OCI-LY7 (cell line): ENCODE measurements at regions not wholly inside any gene's neighbourhood (a gene's known extent, or its start where the extent isn't known, plus 50 kb on each side); places are given as distances from the start of the nearest gene placed in this dataset.

Source experiments
- EZH2phosphoT487 ChIP-seq: fragments of 200-600 bp; sonication (generic); IDR thresholded peaks from 2 replicates; pipeline ENCODE4 v1.6.1; 2018; ENCODE audit warnings: low read depth, borderline replicate concordance, mild to moderate bottlenecking, mixed run types, antibody characterized with exemption, low read length, moderate library complexity, mixed read lengths
- TF ChIP-seq, protein P1 (sequence below): fragments of 200-600 bp; sonication (generic); conservative IDR thresholded peaks from 2 replicates; pipeline ENCODE4 v1.5.1; 2014; ENCODE audit warnings: mild to moderate bottlenecking, antibody characterized with exemption, low read length, moderate library complexity, mixed read lengths

GRCh38 chr13:34419755-34420154 lies 522.3 kb upstream of the NBEA start:
- TF ChIP-seq, protein P1, sequence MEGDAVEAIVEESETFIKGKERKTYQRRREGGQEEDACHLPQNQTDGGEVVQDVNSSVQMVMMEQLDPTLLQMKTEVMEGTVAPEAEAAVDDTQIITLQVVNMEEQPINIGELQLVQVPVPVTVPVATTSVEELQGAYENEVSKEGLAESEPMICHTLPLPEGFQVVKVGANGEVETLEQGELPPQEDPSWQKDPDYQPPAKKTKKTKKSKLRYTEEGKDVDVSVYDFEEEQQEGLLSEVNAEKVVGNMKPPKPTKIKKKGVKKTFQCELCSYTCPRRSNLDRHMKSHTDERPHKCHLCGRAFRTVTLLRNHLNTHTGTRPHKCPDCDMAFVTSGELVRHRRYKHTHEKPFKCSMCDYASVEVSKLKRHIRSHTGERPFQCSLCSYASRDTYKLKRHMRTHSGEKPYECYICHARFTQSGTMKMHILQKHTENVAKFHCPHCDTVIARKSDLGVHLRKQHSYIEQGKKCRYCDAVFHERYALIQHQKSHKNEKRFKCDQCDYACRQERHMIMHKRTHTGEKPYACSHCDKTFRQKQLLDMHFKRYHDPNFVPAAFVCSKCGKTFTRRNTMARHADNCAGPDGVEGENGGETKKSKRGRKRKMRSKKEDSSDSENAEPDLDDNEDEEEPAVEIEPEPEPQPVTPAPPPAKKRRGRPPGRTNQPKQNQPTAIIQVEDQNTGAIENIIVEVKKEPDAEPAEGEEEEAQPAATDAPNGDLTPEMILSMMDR = no peak
- TF ChIP-seq EZH2phosphoT487 = no peak
